Activated CD4-positive, alpha-beta memory T cell treated with anti-CD3 and anti-CD28 coated beads, Interleukin-2, amount 10 ng/mL, durations not matched to agents 7 days and 5 days (primary cell): ENCODE measurements at regions not wholly inside any gene's neighbourhood (a gene's known extent, or its start where the extent isn't known, plus 50 kb on each side); places are given as distances from the start of the nearest gene placed in this dataset.

ENCODE experiments used
- CTCF ChIA-PET: fragments of 350-600 bp; sonication (Branson Sonifier 250); formaldehyde crosslinking; loops from one replicate; lab custom pipeline; 2021; ENCODE audit warnings: antibody characterized with exemption, inconsistent platforms; lab: Charles Lee
- POLR2A ChIA-PET: fragments of 350-600 bp; sonication (Branson Sonifier 250); formaldehyde crosslinking; loops from one replicate; lab custom pipeline; 2021; ENCODE audit warnings: antibody characterized with exemption; lab: Charles Lee
- DNase-seq: peaks from one replicate; pipeline ENCODE4 v3.0.0-alpha.2; 2020
- H3K27ac Mint-ChIP-seq: one replicate; pipeline ENCODE4 v1.8.0; 2021; ENCODE audit warnings: mild to moderate bottlenecking, mixed read lengths
- H3K27me3 Mint-ChIP-seq: one replicate; pipeline ENCODE4 v1.8.0; 2021; ENCODE audit warnings: mixed read lengths
- H3K36me3 Mint-ChIP-seq: one replicate; pipeline ENCODE4 v1.8.0; 2021; ENCODE audit warnings: low read depth, mixed read lengths
- H3K4me1 Mint-ChIP-seq: one replicate; pipeline ENCODE4 v1.8.0; 2021; ENCODE audit warnings: mixed read lengths
- H3K4me3 Mint-ChIP-seq: one replicate; pipeline ENCODE4 v1.8.0; 2021; ENCODE audit warnings: mild to moderate bottlenecking, mixed read lengths
- H3K9me3 Mint-ChIP-seq: one replicate; pipeline ENCODE4 v1.8.0; 2021; ENCODE audit warnings: mixed read lengths

GRCh38 chr7:125747966-125748365, 818.3 kb upstream of the POT1 start:
- ChIA-PET POLR2A (no interaction called here), CTCF (interaction anchor here (0.6 kb wide), 1 partner anchor 21 kb away, joined by 3 read pairs; no protein-coding TSS in a partner anchor)
- no peak for DNase-seq
- H3K36me3 Mint-ChIP-seq = no peaks in the 10 kb centered on the region
- no peak overlapping the region for H3K4me3 Mint-ChIP-seq
- no peaks in the 10 kb centered on the region for H3K27me3 Mint-ChIP-seq
- no peaks in the 10 kb centered on the region for H3K4me1 Mint-ChIP-seq
- peaks cover 2% of the 10 kb centered on the region for H3K9me3 Mint-ChIP-seq
- no peak overlapping the region for H3K27ac Mint-ChIP-seq

GRCh38 chr7:125746510-125746909, 816.9 kb upstream of the POT1 start:
- H3K9me3 Mint-ChIP-seq = peaks cover 4% of the 10 kb centered on the region
- H3K36me3 Mint-ChIP-seq = no peaks in the 10 kb centered on the region
- no peak for DNase-seq
- no peaks in the 10 kb centered on the region for H3K4me1 Mint-ChIP-seq
- H3K27me3 Mint-ChIP-seq = no peaks in the 10 kb centered on the region
- ChIA-PET CTCF (no interaction called here), POLR2A (no interaction called here)
- H3K27ac Mint-ChIP-seq = no peak overlapping the region
- no peak overlapping the region for H3K4me3 Mint-ChIP-seq

- POLR2A ChIA-PET = no interaction called here
- CTCF ChIA-PET = no interaction called here
- Mint-ChIP-seq H3K27ac (no peak overlapping the region), H3K9me3 (peaks cover 8% of the 10 kb centered on the region), H3K36me3 (no peaks in the 10 kb centered on the region), H3K4me1 (no peaks in the 10 kb centered on the region), H3K4me3 (no peak overlapping the region), H3K27me3 (no peaks in the 10 kb centered on the region)
- no peak for DNase-seq
Measured at GRCh38 chr7:125727215-125727614, 797.6 kb upstream of the POT1 start.

- Mint-ChIP-seq H3K4me3 (no peak overlapping the region), H3K36me3 (no peaks in the 10 kb centered on the region), H3K9me3 (peaks cover 2% of the 10 kb centered on the region), H3K27me3 (no peaks in the 10 kb centered on the region), H3K27ac (no peak overlapping the region), H3K4me1 (no peaks in the 10 kb centered on the region)
- ChIA-PET POLR2A (no interaction called here), CTCF (no interaction called here)
- DNase-seq = no peak
Measured at GRCh38 chr7:125695626-125696025, 766.0 kb upstream of the POT1 start.

- no peaks in the 10 kb centered on the region for H3K36me3 Mint-ChIP-seq
- POLR2A ChIA-PET = no interaction called here
- no peak for DNase-seq
- H3K9me3 Mint-ChIP-seq = peaks cover 4% of the 10 kb centered on the region
- no peaks in the 10 kb centered on the region for H3K4me1 Mint-ChIP-seq
- no peak overlapping the region for H3K4me3 Mint-ChIP-seq
- CTCF ChIA-PET = no interaction called here
- no peaks in the 10 kb centered on the region for H3K27me3 Mint-ChIP-seq
- no peak overlapping the region for H3K27ac Mint-ChIP-seq
Measured at GRCh38 chr7:125683156-125683555, 753.5 kb upstream of the POT1 start.

- H3K4me3 Mint-ChIP-seq = no peak overlapping the region
- DNase-seq = no peak
- ChIA-PET CTCF (no interaction called here), POLR2A (no interaction called here)
- H3K9me3 Mint-ChIP-seq = peaks cover 4% of the 10 kb centered on the region
- no peaks in the 10 kb centered on the region for H3K36me3 Mint-ChIP-seq
- no peak overlapping the region for H3K27ac Mint-ChIP-seq
- H3K27me3 Mint-ChIP-seq = no peaks in the 10 kb centered on the region
- H3K4me1 Mint-ChIP-seq = no peaks in the 10 kb centered on the region
Measured at GRCh38 chr7:125681508-125681907, 751.9 kb upstream of the POT1 start.

GRCh38 chr7:125678771-125679170, 749.1 kb upstream of the POT1 start:
- H3K27ac Mint-ChIP-seq = no peak overlapping the region
- H3K4me3 Mint-ChIP-seq = no peak overlapping the region
- ChIA-PET CTCF (no interaction called here), POLR2A (no interaction called here)
- H3K4me1 Mint-ChIP-seq = no peaks in the 10 kb centered on the region
- DNase-seq = no peak
- H3K36me3 Mint-ChIP-seq = no peaks in the 10 kb centered on the region
- H3K27me3 Mint-ChIP-seq = no peaks in the 10 kb centered on the region
- peaks cover 2% of the 10 kb centered on the region for H3K9me3 Mint-ChIP-seq

- DNase-seq = no peak
- Mint-ChIP-seq H3K27ac (no peak overlapping the region), H3K36me3 (no peaks in the 10 kb centered on the region), H3K27me3 (no peaks in the 10 kb centered on the region), H3K4me1 (no peaks in the 10 kb centered on the region), H3K4me3 (no peak overlapping the region), H3K9me3 (no peaks in the 10 kb centered on the region)
- CTCF ChIA-PET = no interaction called here
- POLR2A ChIA-PET = no interaction called here
Measured at GRCh38 chr7:125675640-125676039, 746.0 kb upstream of the POT1 start.

- no peak overlapping the region for H3K27ac Mint-ChIP-seq
- no peaks in the 10 kb centered on the region for H3K36me3 Mint-ChIP-seq
- H3K4me3 Mint-ChIP-seq = no peak overlapping the region
- no peaks in the 10 kb centered on the region for H3K27me3 Mint-ChIP-seq
- POLR2A ChIA-PET = no interaction called here
- H3K9me3 Mint-ChIP-seq = no peaks in the 10 kb centered on the region
- DNase-seq = no peak
- CTCF ChIA-PET = no interaction called here
- H3K4me1 Mint-ChIP-seq = no peaks in the 10 kb centered on the region
Measured at GRCh38 chr7:125675169-125675568, 745.5 kb upstream of the POT1 start.

GRCh38 chr7:125670926-125671572, 741.4 kb upstream of the POT1 start:
- no peaks in the 10 kb centered on the region for H3K27me3 Mint-ChIP-seq
- DNase-seq = no peak
- no peak overlapping the region for H3K27ac Mint-ChIP-seq
- H3K4me3 Mint-ChIP-seq = no peak overlapping the region
- H3K36me3 Mint-ChIP-seq = no peaks in the 10 kb centered on the region
- ChIA-PET POLR2A (no interaction called here), CTCF (no interaction called here)
- no peaks in the 10 kb centered on the region for H3K4me1 Mint-ChIP-seq
- peaks cover 2% of the 10 kb centered on the region for H3K9me3 Mint-ChIP-seq

- Mint-ChIP-seq H3K27ac (no peak overlapping the region), H3K4me1 (no peaks in the 10 kb centered on the region), H3K36me3 (no peaks in the 10 kb centered on the region), H3K9me3 (peaks cover 2% of the 10 kb centered on the region), H3K27me3 (no peaks in the 10 kb centered on the region), H3K4me3 (no peak overlapping the region)
- no peak for DNase-seq
- ChIA-PET POLR2A (no interaction called here), CTCF (no interaction called here)
Measured at GRCh38 chr7:125668321-125668993, 738.8 kb upstream of the POT1 start.

GRCh38 chr7:125664625-125665024, 735.0 kb upstream of the POT1 start:
- no peaks in the 10 kb centered on the region for H3K36me3 Mint-ChIP-seq
- no peak overlapping the region for H3K27ac Mint-ChIP-seq
- H3K4me1 Mint-ChIP-seq = no peaks in the 10 kb centered on the region
- H3K27me3 Mint-ChIP-seq = no peaks in the 10 kb centered on the region
- ChIA-PET POLR2A (no interaction called here), CTCF (no interaction called here)
- DNase-seq = no peak
- peaks cover 4% of the 10 kb centered on the region for H3K9me3 Mint-ChIP-seq
- H3K4me3 Mint-ChIP-seq = no peak overlapping the region

- no peak for DNase-seq
- peaks cover 4% of the 10 kb centered on the region for H3K9me3 Mint-ChIP-seq
- no peaks in the 10 kb centered on the region for H3K36me3 Mint-ChIP-seq
- ChIA-PET POLR2A (no interaction called here), CTCF (no interaction called here)
- H3K27ac Mint-ChIP-seq = no peak overlapping the region
- no peak overlapping the region for H3K4me3 Mint-ChIP-seq
- no peaks in the 10 kb centered on the region for H3K27me3 Mint-ChIP-seq
- H3K4me1 Mint-ChIP-seq = no peaks in the 10 kb centered on the region
Measured at GRCh38 chr7:125663961-125664360, 734.3 kb upstream of the POT1 start.

GRCh38 chr7:125661677-125662076, 732.1 kb upstream of the POT1 start:
- no peaks in the 10 kb centered on the region for H3K36me3 Mint-ChIP-seq
- DNase-seq = no peak
- peaks cover 9% of the 10 kb centered on the region for H3K9me3 Mint-ChIP-seq
- no peak overlapping the region for H3K27ac Mint-ChIP-seq
- CTCF ChIA-PET = no interaction called here
- no peak overlapping the region for H3K4me3 Mint-ChIP-seq
- no peaks in the 10 kb centered on the region for H3K4me1 Mint-ChIP-seq
- POLR2A ChIA-PET = no interaction called here
- H3K27me3 Mint-ChIP-seq = no peaks in the 10 kb centered on the region
